Keratinocyte (primary cell): ENCODE measurements at regions not wholly inside any gene's neighbourhood (a gene's known extent, or its start where the extent isn't known, plus 50 kb on each side); places are given as distances from the start of the nearest gene placed in this dataset.

Experiments
- DNase-seq: peaks from one replicate; pipeline ENCODE4 v3.0.0-alpha.2; 2011; ENCODE audit warnings: low read depth, missing footprints, low spot score
- FAIRE-seq: peaks from 2 replicates; lab custom pipeline; 2011; peaks lifted over from hg19 to GRCh38; lab: Jason Lieb, UNC
- H2AFZ ChIP-seq: 2 replicates; pipeline ENCODE4 v1.6.0; 2012; ENCODE audit warnings: low read length, control low read depth, inconsistent platforms; ENCODE audit not compliant: control insufficient read depth
- H3K27ac ChIP-seq: 2 replicates; pipeline ENCODE4 v1.5.1; 2011; ENCODE audit warnings: low read length; ENCODE audit not compliant: control insufficient read depth, insufficient read depth
- H3K27me3 ChIP-seq: 3 replicates; pipeline ENCODE4 v1.6.0; 2011; ENCODE audit warnings: low read length; ENCODE audit not compliant: control insufficient read depth, insufficient read depth; ENCODE audit errors: extremely low read depth
- H3K36me3 ChIP-seq, 2 experiments: 2 replicates in 1 of 2; 3 replicates in 1 of 2; pipeline ENCODE4 v1.5.1; 2011; ENCODE audit warnings: low read length in 2 of 2, mild to moderate bottlenecking in 1 of 2; ENCODE audit not compliant: control insufficient read depth in 2 of 2, insufficient read depth in 2 of 2; ENCODE audit errors: extremely low read depth in 1 of 2
- H3K4me1 ChIP-seq: 3 replicates; pipeline ENCODE4 v1.5.1; 2011; ENCODE audit warnings: low read length; ENCODE audit not compliant: control insufficient read depth, insufficient read depth; ENCODE audit errors: extremely low read depth
- H3K4me2 ChIP-seq: 3 replicates; pipeline ENCODE4 v1.6.0; 2011; ENCODE audit warnings: low read depth, low read length; ENCODE audit not compliant: control insufficient read depth, insufficient read depth; ENCODE audit errors: extremely low read depth
- H3K4me3 ChIP-seq, 3 experiments: fragments of 200-600 bp in 1 of 3; sonication (generic) in 1 of 3; 2 replicates in 2 of 3; 3 replicates in 1 of 3; pipeline ENCODE4 v1.5.1; 2011 to 2016; ENCODE audit warnings: low read length in 3 of 3, mild to moderate bottlenecking in 3 of 3, control low read depth in 2 of 3, inconsistent platforms in 1 of 3, low read depth in 1 of 3, mixed read lengths in 1 of 3, mixed run types in 1 of 3, moderate library complexity in 1 of 3; ENCODE audit not compliant: control insufficient read depth in 2 of 3, insufficient read depth in 2 of 3; ENCODE audit errors: extremely low read depth in 1 of 3
- H3K79me2 ChIP-seq: 2 replicates; pipeline ENCODE4 v1.6.0; 2012; ENCODE audit warnings: low read length; ENCODE audit not compliant: control insufficient read depth, insufficient read depth
- H3K9ac ChIP-seq: 3 replicates; pipeline ENCODE4 v1.6.0; 2011; ENCODE audit warnings: low read length; ENCODE audit not compliant: control insufficient read depth, insufficient read depth; ENCODE audit errors: extremely low read depth
- H3K9me1 ChIP-seq: 3 replicates; pipeline ENCODE4 v1.6.0; 2011; ENCODE audit warnings: low read length; ENCODE audit not compliant: control insufficient read depth, insufficient read depth; ENCODE audit errors: extremely low read depth
- H3K9me3 ChIP-seq: 2 replicates; pipeline ENCODE4 v1.5.1; 2012; ENCODE audit warnings: low read depth, low read length; ENCODE audit not compliant: control insufficient read depth
- H4K20me1 ChIP-seq: 3 replicates; pipeline ENCODE4 v1.6.0; 2011; ENCODE audit warnings: low read length; ENCODE audit not compliant: control insufficient read depth, insufficient read depth; ENCODE audit errors: extremely low read depth
- EZH2 ChIP-seq: IDR thresholded peaks from one replicate; pipeline ENCODE4 v1.6.1; 2012; ENCODE audit warnings: inconsistent platforms, mild to moderate bottlenecking, low read length, moderate library complexity
- dilution Hi-C: fragments of 300-500 bp; cut with MboI; formaldehyde crosslinking; loops from one replicate; pipeline ENCODE4 v1.7.0; 2020; ENCODE audit warnings: low sequenced_read_pairs; ENCODE audit not compliant: extremely low pct_ligation_motif_present
- TF ChIP-seq, protein P1 (sequence below), 3 experiments: IDR thresholded peaks in 1 of 3; conservative IDR thresholded peaks in 1 of 3; optimal IDR thresholded peaks in 1 of 3; 2 replicates in 2 of 3; 3 replicates in 1 of 3; pipeline versions ENCODE3 to v1.5.1; 2011; ENCODE audit warnings: low read length in 3 of 3, mild to moderate bottlenecking in 3 of 3, moderate library complexity in 2 of 3, control low read depth in 1 of 3, inconsistent platforms in 1 of 3; ENCODE audit not compliant: insufficient read depth in 2 of 3; ENCODE audit errors: extremely low read depth in 1 of 3

DNA sequence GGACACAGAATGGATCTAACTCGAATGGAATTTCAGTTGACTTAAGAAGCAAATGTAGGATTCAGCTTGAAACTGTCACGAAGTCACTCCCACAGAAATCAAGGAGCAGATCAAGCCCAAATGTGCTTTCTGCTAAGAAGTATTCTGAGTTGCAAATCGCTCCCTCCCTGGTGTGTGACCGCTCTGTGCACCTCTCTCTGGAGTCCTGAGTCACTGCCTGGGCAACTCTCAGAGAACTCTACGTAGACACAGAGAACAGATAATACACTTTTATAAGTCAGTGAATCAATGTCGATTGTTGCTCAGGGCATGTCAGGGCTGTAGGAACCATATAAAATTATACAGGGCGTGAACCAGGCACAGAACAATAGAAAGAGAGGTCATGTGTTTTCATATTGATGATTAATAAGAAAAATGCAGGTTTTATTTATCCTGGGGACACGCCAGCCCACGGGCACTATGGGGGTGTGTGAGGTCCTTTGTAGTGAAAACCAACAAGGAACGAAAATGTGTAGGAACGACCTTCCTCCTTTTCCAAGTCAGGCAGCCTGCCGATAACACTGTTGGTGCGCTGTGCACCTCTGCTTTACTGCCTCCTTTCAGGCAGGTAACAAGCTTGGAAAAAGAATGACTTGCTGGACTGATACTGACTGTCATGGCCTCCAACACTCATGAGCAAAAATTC, 248.1 kb upstream of the FOXQ1 start:
- H3K27ac ChIP-seq = no peak overlapping the region
- no peak overlapping the region for H3K4me3 ChIP-seq
- TF ChIP-seq, protein P1, sequence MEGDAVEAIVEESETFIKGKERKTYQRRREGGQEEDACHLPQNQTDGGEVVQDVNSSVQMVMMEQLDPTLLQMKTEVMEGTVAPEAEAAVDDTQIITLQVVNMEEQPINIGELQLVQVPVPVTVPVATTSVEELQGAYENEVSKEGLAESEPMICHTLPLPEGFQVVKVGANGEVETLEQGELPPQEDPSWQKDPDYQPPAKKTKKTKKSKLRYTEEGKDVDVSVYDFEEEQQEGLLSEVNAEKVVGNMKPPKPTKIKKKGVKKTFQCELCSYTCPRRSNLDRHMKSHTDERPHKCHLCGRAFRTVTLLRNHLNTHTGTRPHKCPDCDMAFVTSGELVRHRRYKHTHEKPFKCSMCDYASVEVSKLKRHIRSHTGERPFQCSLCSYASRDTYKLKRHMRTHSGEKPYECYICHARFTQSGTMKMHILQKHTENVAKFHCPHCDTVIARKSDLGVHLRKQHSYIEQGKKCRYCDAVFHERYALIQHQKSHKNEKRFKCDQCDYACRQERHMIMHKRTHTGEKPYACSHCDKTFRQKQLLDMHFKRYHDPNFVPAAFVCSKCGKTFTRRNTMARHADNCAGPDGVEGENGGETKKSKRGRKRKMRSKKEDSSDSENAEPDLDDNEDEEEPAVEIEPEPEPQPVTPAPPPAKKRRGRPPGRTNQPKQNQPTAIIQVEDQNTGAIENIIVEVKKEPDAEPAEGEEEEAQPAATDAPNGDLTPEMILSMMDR (optimal IDR thresholded peaks at IDR 0.05 in 1 of 3, IDR thresholded peaks at IDR 0.05 in 1 of 3, conservative IDR thresholded peaks at IDR 0.05 in 1 of 3; ENCODE audit: extremely low read depth in 1 of 3, insufficient read depth in 2 of 3, low read length in 3 of 3) = no peak
- TF ChIP-seq EZH2 = no peak
- H4K20me1 ChIP-seq = no peaks in the 10 kb centered on the region
- H3K4me2 ChIP-seq = no peak overlapping the region
- no peaks in the 10 kb centered on the region for H3K9me3 ChIP-seq
- H3K4me1 ChIP-seq = no peaks in the 10 kb centered on the region
- no peak overlapping the region for H3K9ac ChIP-seq
- no peak for FAIRE-seq
- dilution Hi-C loops = no loop called here
- no peaks in the 10 kb centered on the region for H3K27me3 ChIP-seq
- H2AFZ ChIP-seq = no peak overlapping the region
- DNase-seq = no peak
- no peaks in the 10 kb centered on the region for H3K9me1 ChIP-seq
- H3K36me3 ChIP-seq = no peaks in the 10 kb centered on the region
- no peaks in the 10 kb centered on the region for H3K79me2 ChIP-seq

DNA sequence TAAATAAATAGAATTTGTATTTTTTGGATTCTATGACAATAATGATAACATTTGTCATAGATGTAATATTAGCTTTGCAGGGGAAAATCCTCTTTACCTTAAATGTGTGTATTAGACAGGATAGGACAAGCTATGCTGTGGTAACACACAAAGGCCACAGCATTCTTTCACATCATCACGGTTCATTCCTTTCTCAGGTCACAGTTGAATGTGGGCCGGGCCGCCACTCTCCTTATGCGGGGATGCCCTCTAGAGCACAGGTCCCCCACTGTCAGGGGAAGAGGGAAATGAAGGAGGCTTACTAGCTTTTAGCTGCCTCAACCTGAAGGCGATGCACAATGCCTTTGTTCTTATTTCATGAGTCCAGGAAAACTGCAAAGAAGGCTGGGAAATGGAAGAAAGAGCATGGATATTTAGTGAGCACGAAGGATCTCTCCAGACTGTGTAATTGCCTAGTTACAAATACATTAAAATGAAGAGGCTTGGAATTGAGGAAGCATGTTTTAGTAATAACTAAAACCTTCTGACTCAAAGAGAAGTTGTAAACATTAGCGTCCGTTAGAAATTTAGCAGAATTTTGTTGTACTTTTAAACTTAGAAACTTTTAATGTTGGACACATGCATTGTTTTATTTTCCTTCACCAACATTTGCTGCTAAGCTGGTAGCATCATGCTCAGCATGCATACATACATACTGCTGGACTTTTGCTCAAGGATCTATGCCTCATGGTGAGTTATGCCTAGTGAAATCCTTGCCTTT, 248.9 kb upstream of the FOXQ1 start:
- Histone ChIP-seq H3K27ac (no peak overlapping the region), H3K79me2 (no peaks in the 10 kb centered on the region), H3K9ac (no peak overlapping the region), H3K4me1 (no peaks in the 10 kb centered on the region), H3K4me3 (no peak overlapping the region), H3K36me3 (no peaks in the 10 kb centered on the region), H4K20me1 (no peaks in the 10 kb centered on the region), H3K27me3 (no peaks in the 10 kb centered on the region), H3K4me2 (no peak overlapping the region), H3K9me3 (no peaks in the 10 kb centered on the region), H3K9me1 (no peaks in the 10 kb centered on the region), H2AFZ (no peak overlapping the region)
- TF ChIP-seq EZH2 = no peak
- TF ChIP-seq, protein P1 (optimal IDR thresholded peaks at IDR 0.05 in 1 of 3, IDR thresholded peaks at IDR 0.05 in 1 of 3, conservative IDR thresholded peaks at IDR 0.05 in 1 of 3; ENCODE audit: extremely low read depth in 1 of 3, insufficient read depth in 2 of 3, low read length in 3 of 3) = peak in 1 of 3 experiments; percentile 35
- DNase-seq = no peak
- dilution Hi-C loops = no loop called here
- no peak for FAIRE-seq
